Endothelial cell of umbilical vein (primary cell): ENCODE measurements at regions not wholly inside any gene's neighbourhood (a gene's known extent, or its start where the extent isn't known, plus 50 kb on each side); places are given as distances from the start of the nearest gene placed in this dataset.
"Not testable (repeated sequence)": the region's sequence is repeated elsewhere in the genome, so short reads cannot be mapped to it uniquely, and the experiment has no call there.

Experiments used
- BruUV-seq: library from RNA; stranded (reverse); fragments of 400-500 nt; replicated peaks from 2 replicates; lab custom pipeline; 2021; lab: Mats Ljungman, UMichigan
- CTCF ChIA-PET: fragments of 300-600, 350-600 bp; sonication (Branson Sonifier 250); formaldehyde crosslinking; loops from one replicate; lab custom pipeline; 2021; ENCODE audit warnings: antibody characterized with exemption, inconsistent platforms; lab: Charles Lee
- POLR2A ChIA-PET: fragments of 300-600, 350-600 bp; sonication (Branson Sonifier 250); formaldehyde crosslinking; loops from one replicate; lab custom pipeline; 2021; ENCODE audit warnings: antibody characterized with exemption, inconsistent platforms; lab: Charles Lee
- DNase-seq: peaks from one replicate; pipeline ENCODE4 v3.0.0-alpha.2; 2011; ENCODE audit warnings: low read depth, low spot score
- FAIRE-seq: peaks from 2 replicates; lab custom pipeline; 2011; peaks lifted over from hg19 to GRCh38; lab: Jason Lieb, UNC
- H2AFZ ChIP-seq: 2 replicates; pipeline ENCODE4 v1.6.0; 2012; ENCODE audit warnings: low read depth, low read length, control low read depth, inconsistent platforms
- H3K27ac ChIP-seq: 2 replicates; pipeline ENCODE4 v1.5.1; 2011; ENCODE audit warnings: low read depth, mild to moderate bottlenecking, control low read depth, low read length, moderate library complexity; ENCODE audit not compliant: insufficient read depth
- H3K27me3 ChIP-seq, 2 experiments: 2 replicates each; pipeline versions ENCODE4 v1.6.0 to v1.6.1; 2011; ENCODE audit warnings: low read length in 2 of 2, mixed read lengths in 1 of 2; ENCODE audit not compliant: control insufficient read depth in 2 of 2, insufficient read depth in 2 of 2
- H3K36me3 ChIP-seq, 2 experiments: 2 replicates in 1 of 2; 3 replicates in 1 of 2; pipeline ENCODE4 v1.5.1; 2011; ENCODE audit warnings: low read length in 2 of 2, mild to moderate bottlenecking in 1 of 2, moderate library complexity in 1 of 2; ENCODE audit not compliant: control insufficient read depth in 2 of 2, insufficient read depth in 2 of 2; ENCODE audit errors: extremely low read depth in 1 of 2
- H3K4me1 ChIP-seq: 3 replicates; pipeline ENCODE4 v1.5.1; 2011; ENCODE audit warnings: mild to moderate bottlenecking, low read length; ENCODE audit not compliant: control insufficient read depth, insufficient read depth; ENCODE audit errors: extremely low read depth
- H3K4me2 ChIP-seq: 2 replicates; pipeline ENCODE4 v1.6.1; 2011; ENCODE audit warnings: low read length, control low read depth, mixed read lengths; ENCODE audit not compliant: insufficient read depth
- H3K4me3 ChIP-seq, 3 experiments: fragments of 200-600 bp in 1 of 3; sonication (generic), shearing (Covaris generic) in 1 of 3; replicated peaks in 1 of 3; 2 replicates each; pipeline ENCODE4 v1.5.1; 2011 to 2016; ENCODE audit warnings: control low read depth in 3 of 3, low read length in 3 of 3, mild to moderate bottlenecking in 2 of 3, inconsistent platforms in 1 of 3, low read depth in 1 of 3, moderate library complexity in 1 of 3; ENCODE audit not compliant: insufficient read depth in 1 of 3
- H3K79me2 ChIP-seq: 2 replicates; pipeline ENCODE4 v1.6.0; 2012; ENCODE audit warnings: low read length, inconsistent platforms; ENCODE audit not compliant: control insufficient read depth, insufficient read depth
- H3K9ac ChIP-seq: replicated peaks from 2 replicates; pipeline ENCODE3; 2011; ENCODE audit warnings: low read length, control low read depth; ENCODE audit not compliant: insufficient read depth; ENCODE audit errors: extremely low read depth
- H3K9me1 ChIP-seq: replicated peaks from 3 replicates; pipeline ENCODE4 v1.6.0; 2011; ENCODE audit warnings: mild to moderate bottlenecking, low read length; ENCODE audit not compliant: control insufficient read depth, insufficient read depth; ENCODE audit errors: extremely low read depth
- H3K9me3 ChIP-seq: replicated peaks from 2 replicates; pipeline ENCODE4 v1.5.1; 2012; ENCODE audit warnings: low read length, inconsistent platforms; ENCODE audit not compliant: control insufficient read depth, insufficient read depth
- H4K20me1 ChIP-seq: replicated peaks from 2 replicates; pipeline ENCODE3; 2011; ENCODE audit warnings: mild to moderate bottlenecking, low read length; ENCODE audit not compliant: control insufficient read depth, insufficient read depth; ENCODE audit errors: extremely low read depth
- CTCF ChIP-seq, 2 donors: IDR thresholded peaks; 1 replicate in 1 of 2; 2 replicates in 1 of 2; pipeline ENCODE4 v1.5.1; 2011; ENCODE audit warnings: low read length in 2 of 2, mild to moderate bottlenecking in 2 of 2, moderate library complexity in 2 of 2, control low read depth in 1 of 2, inconsistent platforms in 1 of 2, low read depth in 1 of 2; ENCODE audit not compliant: insufficient read depth in 1 of 2; ENCODE audit errors: extremely low read depth in 1 of 2
- dilution Hi-C: fragments of 300-500 bp; cut with MboI; formaldehyde crosslinking; loops from one replicate; pipeline ENCODE4 v1.15.0; 2019; ENCODE audit warnings: low sequenced_read_pairs; ENCODE audit not compliant: extremely low pct_ligation_motif_present
- intact Hi-C: fragments of 100-400 bp; cut with micrococcal nuclease; formaldehyde crosslinking; loops from one replicate; pipeline ENCODE4 v1.10.0; 2022

- H3K27ac ChIP-seq, H3K9me3 ChIP-seq, H3K4me1 ChIP-seq, POLR2A ChIA-PET, H3K79me2 ChIP-seq, H4K20me1 ChIP-seq, H3K4me2 ChIP-seq, H3K9ac ChIP-seq, FAIRE-seq, H3K36me3 ChIP-seq, BruUV-seq, CTCF ChIA-PET, H2AFZ ChIP-seq, H3K9me1 ChIP-seq, H3K27me3 ChIP-seq, intact Hi-C loops, dilution Hi-C loops, H3K4me3 ChIP-seq, DNase-seq: not testable (repeated sequence)
- peak in 1 of 2 donors; percentile 14 for TF ChIP-seq CTCF (IDR thresholded peaks at IDR 0.05; ENCODE audit: extremely low read depth in 1 of 2, insufficient read depth in 1 of 2, low read depth in 1 of 2, low read length in 2 of 2)
These were observed 59.6 kb downstream of the GOLGA8B start for GRCh38 chr15:34523849-34524248.

GRCh38 chr15:34522601-34523000 is 60.9 kb downstream of the GOLGA8B start:
- FAIRE-seq, BruUV-seq, H2AFZ ChIP-seq: not testable (repeated sequence)

GRCh38 chr15:34521802-34522485 is 61.5 kb downstream of the GOLGA8B start:
- H4K20me1 ChIP-seq, DNase-seq, intact Hi-C loops: not testable (repeated sequence)

More at GRCh38 chr15:34522601-34523000, 60.9 kb downstream of the GOLGA8B start:
- H3K36me3 ChIP-seq, H3K9me1 ChIP-seq, H3K4me2 ChIP-seq, H3K27me3 ChIP-seq, H3K9ac ChIP-seq, CTCF ChIA-PET, H3K27ac ChIP-seq, intact Hi-C loops, dilution Hi-C loops, H3K9me3 ChIP-seq, DNase-seq, H3K4me1 ChIP-seq, POLR2A ChIA-PET, H4K20me1 ChIP-seq, H3K4me3 ChIP-seq, H3K79me2 ChIP-seq: not testable (repeated sequence)

More at GRCh38 chr15:34521802-34522485, 61.5 kb downstream of the GOLGA8B start:
- FAIRE-seq, H3K27ac ChIP-seq, H3K9me1 ChIP-seq, dilution Hi-C loops, H3K36me3 ChIP-seq, H3K4me1 ChIP-seq, POLR2A ChIA-PET, H3K4me3 ChIP-seq, H3K9ac ChIP-seq, CTCF ChIA-PET, H3K4me2 ChIP-seq, H3K79me2 ChIP-seq, H2AFZ ChIP-seq, BruUV-seq, H3K27me3 ChIP-seq, H3K9me3 ChIP-seq: not testable (repeated sequence)
